ENCODE measurements at regions not wholly inside any gene's neighbourhood (a gene's known extent, or its start where the extent isn't known, plus 50 kb on each side); places are given as distances from the start of the nearest gene placed in this dataset.

- no peak for TF ChIP-seq JUN (IDR thresholded peaks at IDR 0.05; ENCODE audit: borderline replicate concordance, insufficient read depth, insufficient read length, low read depth)
- TF ChIP-seq CTCF (IDR thresholded peaks at IDR 0.05; ENCODE audit: extremely low read depth in 1 of 2, insufficient read depth in 1 of 2, low read depth in 1 of 2, low read length in 2 of 2): no peak
- no peak for TF ChIP-seq POLR2AphosphoS5 (IDR thresholded peaks at IDR 0.05; ENCODE audit: insufficient read depth, low read depth, low read length)
- no peak for TF ChIP-seq POLR2A (IDR thresholded peaks at IDR 0.05; ENCODE audit: low read depth, low read length)
- no peak for TF ChIP-seq MAX (IDR thresholded peaks at IDR 0.05; ENCODE audit: insufficient read depth, insufficient read length)
- TF ChIP-seq EZH2 (IDR thresholded peaks at IDR 0.05; ENCODE audit: borderline replicate concordance, low read depth, low read length, severe bottlenecking): no peak
- TF ChIP-seq FOS (IDR thresholded peaks at IDR 0.05; ENCODE audit: borderline replicate concordance, insufficient read depth, low read length): no peak
- no peak for TF ChIP-seq MYC (IDR thresholded peaks at IDR 0.05; ENCODE audit: low read depth, low read length)
Observed at GRCh38 chr11:95487391-95487790, 256.4 kb upstream of the SESN3 start.

Data from endothelial cell of umbilical vein (primary cell).